ENCODE measurements at regions not wholly inside any gene's neighbourhood (a gene's known extent, or its start where the extent isn't known, plus 50 kb on each side); places are given as distances from the start of the nearest gene placed in this dataset.
"Not testable (repeated sequence)": the region's sequence is repeated elsewhere in the genome, so short reads cannot be mapped to it uniquely, and the experiment has no call there.

- TF ChIP-seq, protein P1, sequence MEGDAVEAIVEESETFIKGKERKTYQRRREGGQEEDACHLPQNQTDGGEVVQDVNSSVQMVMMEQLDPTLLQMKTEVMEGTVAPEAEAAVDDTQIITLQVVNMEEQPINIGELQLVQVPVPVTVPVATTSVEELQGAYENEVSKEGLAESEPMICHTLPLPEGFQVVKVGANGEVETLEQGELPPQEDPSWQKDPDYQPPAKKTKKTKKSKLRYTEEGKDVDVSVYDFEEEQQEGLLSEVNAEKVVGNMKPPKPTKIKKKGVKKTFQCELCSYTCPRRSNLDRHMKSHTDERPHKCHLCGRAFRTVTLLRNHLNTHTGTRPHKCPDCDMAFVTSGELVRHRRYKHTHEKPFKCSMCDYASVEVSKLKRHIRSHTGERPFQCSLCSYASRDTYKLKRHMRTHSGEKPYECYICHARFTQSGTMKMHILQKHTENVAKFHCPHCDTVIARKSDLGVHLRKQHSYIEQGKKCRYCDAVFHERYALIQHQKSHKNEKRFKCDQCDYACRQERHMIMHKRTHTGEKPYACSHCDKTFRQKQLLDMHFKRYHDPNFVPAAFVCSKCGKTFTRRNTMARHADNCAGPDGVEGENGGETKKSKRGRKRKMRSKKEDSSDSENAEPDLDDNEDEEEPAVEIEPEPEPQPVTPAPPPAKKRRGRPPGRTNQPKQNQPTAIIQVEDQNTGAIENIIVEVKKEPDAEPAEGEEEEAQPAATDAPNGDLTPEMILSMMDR (IDR thresholded peaks at IDR 0.05; ENCODE audit: control extremely low read depth in 1 of 3, insufficient read depth in 1 of 3, low read depth in 1 of 3, low read length in 3 of 3) = not testable (repeated sequence)
- not testable (repeated sequence) for TF ChIP-seq YY1 (IDR thresholded peaks at IDR 0.05; ENCODE audit: low read depth, low read length); POLR2AphosphoS5 (IDR thresholded peaks at IDR 0.05; ENCODE audit: low read depth, low read length); CTBP2 (IDR thresholded peaks at IDR 0.05; ENCODE audit: borderline replicate concordance, insufficient read depth, insufficient read length, low read length); RAD21 (IDR thresholded peaks at IDR 0.05 in 1 of 2, conservative IDR thresholded peaks at IDR 0.05 in 1 of 2; ENCODE audit: low read depth in 2 of 2, low read length in 2 of 2); USF2 (IDR thresholded peaks at IDR 0.05; ENCODE audit: low read length)
These were observed 83.7 kb upstream of the KIF2A start for GRCh38 chr5:62222305-62222704.
